ENCODE measurements at regions not wholly inside any gene's neighbourhood (a gene's known extent, or its start where the extent isn't known, plus 50 kb on each side); places are given as distances from the start of the nearest gene placed in this dataset.
"Not testable (repeated sequence)": the region's sequence is repeated elsewhere in the genome, so short reads cannot be mapped to it uniquely, and the experiment has no call there.

GRCh38 chr15:85267158-85267857, 113.1 kb upstream of the AKAP13 start:
- intact Hi-C loops (cut with DNase I); H3K27me3 ChIP-seq; H3K4me3 ChIP-seq; H3K4me1 ChIP-seq (replicated peaks in 1 of 2); DNase-seq; H3K27ac ChIP-seq; H3K9me3 ChIP-seq (replicated peaks in 1 of 3); H3K36me3 ChIP-seq (replicated peaks in 1 of 2): not testable (repeated sequence)
- WGBS, 4 donors, result 88 to 91% methylated on average over 9 to 10 of the region's 24 CpGs; no CpG with 5 or more reads in 2 of the 4 donors

GRCh38 chr15:85274315-85275050, 105.9 kb upstream of the AKAP13 start:
- no peak overlapping the region for H3K4me3 ChIP-seq
- no peaks in the 10 kb centered on the region for H3K4me1 ChIP-seq (replicated peaks in 1 of 2)
- intact Hi-C loops (cut with DNase I), result no loop called here
- 82 to 92% (median 87%) methylated on average over 14 of the region's 14 CpGs for WGBS, 4 donors
- H3K36me3 ChIP-seq (replicated peaks in 1 of 2), result no peaks in the 10 kb centered on the region
- no peak overlapping the region for H3K27ac ChIP-seq
- DNase-seq, result no peak
- no peak for TF ChIP-seq CTCF (IDR thresholded peaks at IDR 0.05)
- TF ChIP-seq POLR2A (IDR thresholded peaks at IDR 0.05), result no peak
- no peaks in the 10 kb centered on the region for H3K9me3 ChIP-seq (replicated peaks in 1 of 3)
- no peaks in the 10 kb centered on the region for H3K27me3 ChIP-seq

- no peak overlapping the region for H3K4me3 ChIP-seq
- no peaks in the 10 kb centered on the region for H3K4me1 ChIP-seq (replicated peaks in 1 of 2)
- WGBS, 4 donors, result 82 to 85% (median 82%) methylated on average over 4 of the region's 4 CpGs
- TF ChIP-seq CTCF (IDR thresholded peaks at IDR 0.05) (no peak), POLR2A (IDR thresholded peaks at IDR 0.05) (no peak)
- H3K27me3 ChIP-seq, result no peaks in the 10 kb centered on the region
- H3K36me3 ChIP-seq (replicated peaks in 1 of 2), result no peaks in the 10 kb centered on the region
- no peak for DNase-seq
- intact Hi-C loops (cut with DNase I), result no loop called here
- H3K9me3 ChIP-seq (replicated peaks in 1 of 3), result no peaks in the 10 kb centered on the region
- H3K27ac ChIP-seq, result no peak overlapping the region
These were observed 103.9 kb upstream of the AKAP13 start for GRCh38 chr15:85276508-85276907.

GRCh38 chr15:85276921-85277320, 103.5 kb upstream of the AKAP13 start:
- Histone ChIP-seq H3K9me3 (replicated peaks in 1 of 3) (no peaks in the 10 kb centered on the region), H3K36me3 (replicated peaks in 1 of 2) (no peaks in the 10 kb centered on the region), H3K4me1 (replicated peaks in 1 of 2) (no peaks in the 10 kb centered on the region), H3K27me3 (no peaks in the 10 kb centered on the region), H3K27ac (no peak overlapping the region), H3K4me3 (no peak overlapping the region)
- intact Hi-C loops (cut with DNase I), result no loop called here
- 86 to 94% (median 93%) methylated on average over 8 of the region's 8 CpGs for WGBS, 4 donors
- TF ChIP-seq CTCF (IDR thresholded peaks at IDR 0.05) (no peak), POLR2A (IDR thresholded peaks at IDR 0.05) (no peak)
- DNase-seq, result no peak
